Keratinocyte (primary cell): ENCODE measurements at regions not wholly inside any gene's neighbourhood (a gene's known extent, or its start where the extent isn't known, plus 50 kb on each side); places are given as distances from the start of the nearest gene placed in this dataset.

Experiments
- CTCF ChIP-seq, 3 experiments: IDR thresholded peaks in 1 of 3; conservative IDR thresholded peaks in 1 of 3; optimal IDR thresholded peaks in 1 of 3; 2 replicates in 2 of 3; 3 replicates in 1 of 3; pipeline versions ENCODE3 to v1.5.1; 2011; ENCODE audit warnings: low read length in 3 of 3, mild to moderate bottlenecking in 3 of 3, moderate library complexity in 2 of 3, control low read depth in 1 of 3, inconsistent platforms in 1 of 3; ENCODE audit not compliant: insufficient read depth in 2 of 3; ENCODE audit errors: extremely low read depth in 1 of 3
- EZH2 ChIP-seq: IDR thresholded peaks from one replicate; pipeline ENCODE4 v1.6.1; 2012; ENCODE audit warnings: inconsistent platforms, mild to moderate bottlenecking, low read length, moderate library complexity

DNA sequence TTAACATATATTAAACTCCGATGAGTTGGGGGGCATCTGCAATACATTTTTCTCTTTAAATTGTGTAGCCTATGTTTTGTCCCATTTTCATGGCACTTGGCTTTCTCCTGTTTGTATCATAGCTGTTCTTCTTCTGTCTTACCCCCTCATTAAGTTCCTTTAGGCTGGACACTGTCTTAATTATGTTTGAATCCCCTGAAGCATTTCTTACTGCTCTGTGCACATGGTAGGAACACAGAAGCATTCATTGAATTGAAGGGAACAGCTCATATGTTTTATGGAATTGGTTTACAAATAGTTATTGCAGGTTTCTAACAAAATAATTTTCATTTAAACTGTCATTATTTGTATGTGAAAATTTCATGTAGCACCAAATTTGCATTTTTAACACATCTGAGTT is 176.8 kb downstream of the TANC2 start:
- TF ChIP-seq CTCF (optimal IDR thresholded peaks at IDR 0.05 in 1 of 3, IDR thresholded peaks at IDR 0.05 in 1 of 3, conservative IDR thresholded peaks at IDR 0.05 in 1 of 3; ENCODE audit: extremely low read depth in 1 of 3, insufficient read depth in 2 of 3, low read length in 3 of 3) (no peak), EZH2 (no peak)
